Hepatocyte (in vitro differentiated cells): ENCODE measurements at regions not wholly inside any gene's neighbourhood (a gene's known extent, or its start where the extent isn't known, plus 50 kb on each side); places are given as distances from the start of the nearest gene placed in this dataset.
"Not testable (repeated sequence)": the region's sequence is repeated elsewhere in the genome, so short reads cannot be mapped to it uniquely, and the experiment has no call there.

ENCODE experiments used
- DNase-seq: peaks from one replicate; pipeline ENCODE4 v3.0.0-alpha.2; 2016; ENCODE audit warnings: low spot score
- H2AFZ ChIP-seq: fragments of 200-600 bp; sonication (generic); 2 replicates; pipeline ENCODE4 v1.6.0; 2016; ENCODE audit warnings: antibody characterized with exemption, mild to moderate bottlenecking
- H3K27ac ChIP-seq: fragments of 200-600 bp; sonication (generic); 2 replicates; pipeline ENCODE4 v1.5.1; 2016; ENCODE audit warnings: mild to moderate bottlenecking
- H3K27me3 ChIP-seq: fragments of 200-600 bp; sonication (generic); 2 replicates; pipeline ENCODE4 v1.6.1; 2016
- H3K36me3 ChIP-seq: fragments of 200-600 bp; sonication (generic); replicated peaks from 2 replicates; pipeline ENCODE4 v1.5.1; 2016; ENCODE audit warnings: low read depth; ENCODE audit not compliant: insufficient read depth
- H3K4me1 ChIP-seq: fragments of 200-600 bp; sonication (generic); 2 replicates; pipeline ENCODE4 v1.5.1; 2016; ENCODE audit warnings: mild to moderate bottlenecking, moderate library complexity; ENCODE audit not compliant: insufficient read depth
- H3K4me2 ChIP-seq: fragments of 200-600 bp; sonication (generic); 2 replicates; pipeline ENCODE4 v1.6.0; 2016
- H3K4me3 ChIP-seq: fragments of 200-600 bp; sonication (generic); 2 replicates; pipeline ENCODE4 v1.5.1; 2016; ENCODE audit warnings: mild to moderate bottlenecking
- H3K79me2 ChIP-seq: fragments of 200-600 bp; sonication (generic); 2 replicates; pipeline ENCODE4 v1.6.0; 2017; ENCODE audit warnings: mild to moderate bottlenecking
- H3K9me2 ChIP-seq: fragments of 200-600 bp; sonication (generic); replicated peaks from 2 replicates; pipeline ENCODE4 v1.6.0; 2017; ENCODE audit warnings: mild to moderate bottlenecking; ENCODE audit not compliant: insufficient read depth
- H3K9me3 ChIP-seq: fragments of 200-600 bp; sonication (generic); 2 replicates; pipeline ENCODE4 v1.5.1; 2016; ENCODE audit warnings: low read depth, mild to moderate bottlenecking
- H4K20me1 ChIP-seq: fragments of 200-600 bp; sonication (generic); 2 replicates; pipeline ENCODE4 v1.6.0; 2016; ENCODE audit warnings: mild to moderate bottlenecking; ENCODE audit not compliant: insufficient read depth, poor library complexity, severe bottlenecking
- WGBS: methylation state at CpG from one replicate; pipeline ENCODE4 v1.1.6; 2016; ENCODE audit warnings: low lambda C conversion rate; ENCODE audit errors: missing lambda C conversion rate; 5-methylcytosine and 5-hydroxymethylcytosine counted together

GRCh38 chr7:56787474-56787873 lies 344.8 kb downstream of the ZNF479 start:
- H3K9me2 ChIP-seq, H3K4me1 ChIP-seq, H3K27me3 ChIP-seq, H3K4me2 ChIP-seq, H3K36me3 ChIP-seq, H3K27ac ChIP-seq, H3K4me3 ChIP-seq, DNase-seq, H3K9me3 ChIP-seq, H4K20me1 ChIP-seq, H3K79me2 ChIP-seq, H2AFZ ChIP-seq: not testable (repeated sequence)
- 92% methylated on average over 10 of the region's 39 CpGs for WGBS
